Pulmonary artery endothelial cell (primary cell): ENCODE measurements at regions not wholly inside any gene's neighbourhood (a gene's known extent, or its start where the extent isn't known, plus 50 kb on each side); places are given as distances from the start of the nearest gene placed in this dataset.

Experiments
- DNase-seq: peaks from one replicate; pipeline ENCODE4 v3.0.0-alpha.2; 2011; ENCODE audit warnings: low read depth, low spot score

GRCh38 chr7:45514944-45515343, 59.2 kb upstream of the ADCY1 start:
- DNase-seq, result no peak

- DNase-seq, result no peak
Measured at GRCh38 chr7:45515346-45515745, 58.8 kb upstream of the ADCY1 start.
